GM23338 (cell line): ENCODE measurements at regions not wholly inside any gene's neighbourhood (a gene's known extent, or its start where the extent isn't known, plus 50 kb on each side); places are given as distances from the start of the nearest gene placed in this dataset.

ENCODE experiments used
- ATAC-seq: fragments of 200-7000 bp; cut with Tn5 transposase; 3 replicates; pipeline ENCODE4 v1.9.1; 2020
- DNase-seq: peaks from one replicate; pipeline ENCODE4 v3.0.0-alpha.2; 2015; ENCODE audit warnings: low spot score
- H2AFZ ChIP-seq: fragments of 200-600 bp; sonication (generic); 2 replicates; pipeline ENCODE4 v1.8.0; 2016; ENCODE audit warnings: antibody characterized with exemption, mild to moderate bottlenecking, moderate library complexity
- H3F3A ChIP-seq: fragments of 200-600 bp; sonication (generic); replicated peaks from 2 replicates; pipeline ENCODE4 v1.8.0; 2017; ENCODE audit warnings: antibody characterized with exemption, mixed run types, low read depth
- H3K27ac ChIP-seq: fragments of 200-600 bp; sonication (generic); 2 replicates; pipeline ENCODE4 v1.6.1; 2016; ENCODE audit warnings: low read depth
- H3K27me3 ChIP-seq: fragments of 200-600 bp; sonication (generic); 2 replicates; pipeline ENCODE4 v1.8.0; 2016; ENCODE audit warnings: mild to moderate bottlenecking, mixed run types, moderate library complexity; ENCODE audit not compliant: insufficient read depth
- H3K36me3 ChIP-seq: fragments of 200-600 bp; sonication (generic); 2 replicates; pipeline ENCODE4 v1.8.0; 2016; ENCODE audit warnings: mild to moderate bottlenecking; ENCODE audit not compliant: insufficient read depth
- H3K4me1 ChIP-seq: fragments of 200-600 bp; sonication (generic); 2 replicates; pipeline ENCODE4 v1.8.0; 2016; ENCODE audit warnings: mild to moderate bottlenecking, moderate library complexity; ENCODE audit not compliant: insufficient read depth
- H3K4me2 ChIP-seq: fragments of 200-600 bp; sonication (generic); 2 replicates; pipeline ENCODE4 v1.7.1; 2017; ENCODE audit warnings: mixed run types
- H3K4me3 ChIP-seq: fragments of 200-600 bp; sonication (generic); 2 replicates; pipeline ENCODE4 v1.6.1; 2016; ENCODE audit warnings: mixed run types
- H3K79me2 ChIP-seq: fragments of 200-600 bp; sonication (generic); replicated peaks from 2 replicates; pipeline ENCODE4 v1.8.0; 2017; ENCODE audit warnings: mild to moderate bottlenecking; ENCODE audit not compliant: insufficient read depth
- H3K9me2 ChIP-seq: fragments of 200-600 bp; sonication (generic); 2 replicates; pipeline ENCODE4 v1.8.0; 2017; ENCODE audit not compliant: insufficient read depth
- H4K20me1 ChIP-seq: fragments of 200-600 bp; sonication (generic); replicated peaks from 2 replicates; pipeline ENCODE4 v1.8.0; 2017; ENCODE audit warnings: mild to moderate bottlenecking; ENCODE audit not compliant: insufficient read depth
- H3K27ac Mint-ChIP-seq: 2 replicates; pipeline ENCODE4 v1.8.0; 2020; ENCODE audit warnings: inconsistent platforms, mild to moderate bottlenecking, moderate library complexity, mixed read lengths
- H3K27me3 Mint-ChIP-seq: 3 replicates; pipeline ENCODE4 v1.8.0; 2022; ENCODE audit warnings: low read depth, mild to moderate bottlenecking, moderate library complexity, mixed read lengths, inconsistent platforms; ENCODE audit not compliant: insufficient read depth, poor library complexity
- H3K36me3 Mint-ChIP-seq: 3 replicates; pipeline ENCODE4 v1.8.0; 2021; ENCODE audit warnings: low read depth, mild to moderate bottlenecking, inconsistent platforms, moderate library complexity, mixed read lengths
- H3K4me1 Mint-ChIP-seq: 3 replicates; pipeline ENCODE4 v1.8.0; 2020; ENCODE audit warnings: mild to moderate bottlenecking, inconsistent platforms, mixed read lengths
- H3K4me3 Mint-ChIP-seq: 3 replicates; pipeline ENCODE4 v1.8.0; 2021; ENCODE audit warnings: moderate library complexity, mild to moderate bottlenecking, inconsistent platforms, mixed read lengths
- H3K9me3 Mint-ChIP-seq: 3 replicates; pipeline ENCODE4 v1.8.0; 2020; ENCODE audit warnings: moderate library complexity, mild to moderate bottlenecking, inconsistent platforms, mixed read lengths
- CREB1 ChIP-seq: fragments of 250-450 bp; sonication (Bioruptor Pico); IDR thresholded peaks from 2 replicates; pipeline ENCODE4 v1.5.0; 2020; ENCODE audit warnings: low read depth, mild to moderate bottlenecking, moderate library complexity
- EZH2 ChIP-seq: fragments of 200-600 bp; sonication (generic); IDR thresholded peaks from one replicate; pipeline ENCODE4 v1.8.0; 2017; ENCODE audit warnings: antibody characterized with exemption, mild to moderate bottlenecking, low read depth; ENCODE audit not compliant: unreplicated experiment
- EZH2phosphoT487 ChIP-seq: fragments of 200-600 bp; sonication (generic); IDR thresholded peaks from one replicate; pipeline ENCODE4 v1.8.1; 2018; ENCODE audit warnings: antibody characterized with exemption; ENCODE audit not compliant: unreplicated experiment
- JUNB ChIP-seq: IDR thresholded peaks from one replicate; pipeline ENCODE4 v1.6.1; 2016; ENCODE audit warnings: antibody characterized with exemption; ENCODE audit not compliant: unreplicated experiment
- NANOG ChIP-seq: IDR thresholded peaks from 2 replicates; pipeline ENCODE4 v1.6.1; 2016; ENCODE audit warnings: antibody characterized with exemption, borderline replicate concordance
- POLR2AphosphoS5 ChIP-seq: IDR thresholded peaks from 2 replicates; pipeline ENCODE4 v1.6.1; 2016; ENCODE audit warnings: antibody characterized with exemption, low read depth
- STAT1 ChIP-seq: IDR thresholded peaks from one replicate; pipeline ENCODE4 v1.6.1; 2016; ENCODE audit warnings: antibody characterized with exemption; ENCODE audit not compliant: unreplicated experiment
- ZNF114 ChIP-seq: fragments of 250-450 bp; sonication (Bioruptor Pico); IDR thresholded peaks from 2 replicates; pipeline ENCODE4 v1.5.0; 2020; ENCODE audit warnings: mild to moderate bottlenecking, moderate library complexity
- ZNF331 ChIP-seq: fragments of 250-450 bp; sonication (Bioruptor Pico); IDR thresholded peaks from 2 replicates; pipeline ENCODE4 v1.5.0; 2020; ENCODE audit warnings: low read depth, mild to moderate bottlenecking, moderate library complexity
- TF ChIP-seq, protein P1 (sequence below): IDR thresholded peaks from 2 replicates; pipeline ENCODE4 v1.6.1; 2016; ENCODE audit warnings: antibody characterized with exemption
- TF ChIP-seq, protein P2 (sequence below): IDR thresholded peaks from one replicate; pipeline ENCODE4 v1.6.1; 2018; ENCODE audit warnings: antibody characterized with exemption; ENCODE audit not compliant: unreplicated experiment
- TF ChIP-seq, protein P3 (sequence below), 2 experiments: fragments of 200-600 bp in 1 of 2; sonication (generic) in 1 of 2; conservative IDR thresholded peaks; 2 replicates each; pipeline versions ENCODE4 v1.5.1 to v1.6.1; 2016 to 2017; ENCODE audit warnings: antibody characterized with exemption in 2 of 2, low read depth in 2 of 2, mild to moderate bottlenecking in 2 of 2, moderate library complexity in 1 of 2
- TF ChIP-seq, protein P4 (sequence below): fragments of 250-450 bp; sonication (Bioruptor Pico); IDR thresholded peaks from 2 replicates; pipeline ENCODE4 v1.5.0; 2020; ENCODE audit warnings: mild to moderate bottlenecking, moderate library complexity

DNA sequence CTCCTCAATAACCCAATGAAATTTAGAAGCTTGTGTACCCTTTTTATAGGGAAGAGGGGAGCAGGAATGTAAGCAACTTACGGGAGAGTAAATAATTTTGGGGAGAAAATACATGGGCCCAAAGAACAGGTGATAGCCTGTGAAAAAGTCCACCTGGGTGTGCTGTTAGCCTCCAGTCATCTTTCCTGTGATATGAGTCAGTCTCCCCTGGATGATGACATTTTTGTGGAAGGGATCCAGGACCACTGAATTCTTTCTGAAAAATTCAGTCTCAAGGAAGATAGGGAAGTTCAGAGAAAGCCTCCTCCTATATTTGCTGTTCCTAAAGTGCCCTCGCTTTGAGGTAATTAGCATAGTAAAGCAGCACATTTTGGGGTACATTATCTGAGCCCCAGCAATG lies 149.8 kb downstream of the SQOR start:
- peaks cover 4% of the 10 kb centered on the region for H3K27me3 Mint-ChIP-seq
- Histone ChIP-seq H3K9me2 (no peaks in the 10 kb centered on the region), H3F3A (no peaks in the 10 kb centered on the region), H4K20me1 (no peaks in the 10 kb centered on the region), H3K27me3 (no peaks in the 10 kb centered on the region), H3K4me3 (no peak overlapping the region), H3K27ac (no peak overlapping the region), H2AFZ (no peak overlapping the region), H3K4me2 (no peak overlapping the region), H3K4me1 (no peaks in the 10 kb centered on the region), H3K79me2 (no peaks in the 10 kb centered on the region), H3K36me3 (no peaks in the 10 kb centered on the region)
- H3K4me1 Mint-ChIP-seq, result peaks cover 25% of the 10 kb centered on the region
- peaks cover 92% of the 10 kb centered on the region for H3K9me3 Mint-ChIP-seq
- ATAC-seq (no peak), DNase-seq (no peak)
- no peak overlapping the region for H3K4me3 Mint-ChIP-seq
- peaks cover 3% of the 10 kb centered on the region; the same call in 1 of the 3 replicates for H3K36me3 Mint-ChIP-seq
- no peak overlapping the region for H3K27ac Mint-ChIP-seq
- TF ChIP-seq EZH2, result no peak
- TF ChIP-seq ZNF114 (CRISPR knock-in tag), result no peak
- TF ChIP-seq JUNB, result no peak
- no peak for TF ChIP-seq ZNF331 (CRISPR knock-in tag)
- TF ChIP-seq, protein P1, sequence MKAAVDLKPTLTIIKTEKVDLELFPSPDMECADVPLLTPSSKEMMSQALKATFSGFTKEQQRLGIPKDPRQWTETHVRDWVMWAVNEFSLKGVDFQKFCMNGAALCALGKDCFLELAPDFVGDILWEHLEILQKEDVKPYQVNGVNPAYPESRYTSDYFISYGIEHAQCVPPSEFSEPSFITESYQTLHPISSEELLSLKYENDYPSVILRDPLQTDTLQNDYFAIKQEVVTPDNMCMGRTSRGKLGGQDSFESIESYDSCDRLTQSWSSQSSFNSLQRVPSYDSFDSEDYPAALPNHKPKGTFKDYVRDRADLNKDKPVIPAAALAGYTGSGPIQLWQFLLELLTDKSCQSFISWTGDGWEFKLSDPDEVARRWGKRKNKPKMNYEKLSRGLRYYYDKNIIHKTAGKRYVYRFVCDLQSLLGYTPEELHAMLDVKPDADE, result no peak
- no peak for TF ChIP-seq POLR2AphosphoS5
- TF ChIP-seq, protein P2, sequence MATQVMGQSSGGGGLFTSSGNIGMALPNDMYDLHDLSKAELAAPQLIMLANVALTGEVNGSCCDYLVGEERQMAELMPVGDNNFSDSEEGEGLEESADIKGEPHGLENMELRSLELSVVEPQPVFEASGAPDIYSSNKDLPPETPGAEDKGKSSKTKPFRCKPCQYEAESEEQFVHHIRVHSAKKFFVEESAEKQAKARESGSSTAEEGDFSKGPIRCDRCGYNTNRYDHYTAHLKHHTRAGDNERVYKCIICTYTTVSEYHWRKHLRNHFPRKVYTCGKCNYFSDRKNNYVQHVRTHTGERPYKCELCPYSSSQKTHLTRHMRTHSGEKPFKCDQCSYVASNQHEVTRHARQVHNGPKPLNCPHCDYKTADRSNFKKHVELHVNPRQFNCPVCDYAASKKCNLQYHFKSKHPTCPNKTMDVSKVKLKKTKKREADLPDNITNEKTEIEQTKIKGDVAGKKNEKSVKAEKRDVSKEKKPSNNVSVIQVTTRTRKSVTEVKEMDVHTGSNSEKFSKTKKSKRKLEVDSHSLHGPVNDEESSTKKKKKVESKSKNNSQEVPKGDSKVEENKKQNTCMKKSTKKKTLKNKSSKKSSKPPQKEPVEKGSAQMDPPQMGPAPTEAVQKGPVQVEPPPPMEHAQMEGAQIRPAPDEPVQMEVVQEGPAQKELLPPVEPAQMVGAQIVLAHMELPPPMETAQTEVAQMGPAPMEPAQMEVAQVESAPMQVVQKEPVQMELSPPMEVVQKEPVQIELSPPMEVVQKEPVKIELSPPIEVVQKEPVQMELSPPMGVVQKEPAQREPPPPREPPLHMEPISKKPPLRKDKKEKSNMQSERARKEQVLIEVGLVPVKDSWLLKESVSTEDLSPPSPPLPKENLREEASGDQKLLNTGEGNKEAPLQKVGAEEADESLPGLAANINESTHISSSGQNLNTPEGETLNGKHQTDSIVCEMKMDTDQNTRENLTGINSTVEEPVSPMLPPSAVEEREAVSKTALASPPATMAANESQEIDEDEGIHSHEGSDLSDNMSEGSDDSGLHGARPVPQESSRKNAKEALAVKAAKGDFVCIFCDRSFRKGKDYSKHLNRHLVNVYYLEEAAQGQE, result no peak
- TF ChIP-seq NANOG, result no peak
- TF ChIP-seq, protein P3, sequence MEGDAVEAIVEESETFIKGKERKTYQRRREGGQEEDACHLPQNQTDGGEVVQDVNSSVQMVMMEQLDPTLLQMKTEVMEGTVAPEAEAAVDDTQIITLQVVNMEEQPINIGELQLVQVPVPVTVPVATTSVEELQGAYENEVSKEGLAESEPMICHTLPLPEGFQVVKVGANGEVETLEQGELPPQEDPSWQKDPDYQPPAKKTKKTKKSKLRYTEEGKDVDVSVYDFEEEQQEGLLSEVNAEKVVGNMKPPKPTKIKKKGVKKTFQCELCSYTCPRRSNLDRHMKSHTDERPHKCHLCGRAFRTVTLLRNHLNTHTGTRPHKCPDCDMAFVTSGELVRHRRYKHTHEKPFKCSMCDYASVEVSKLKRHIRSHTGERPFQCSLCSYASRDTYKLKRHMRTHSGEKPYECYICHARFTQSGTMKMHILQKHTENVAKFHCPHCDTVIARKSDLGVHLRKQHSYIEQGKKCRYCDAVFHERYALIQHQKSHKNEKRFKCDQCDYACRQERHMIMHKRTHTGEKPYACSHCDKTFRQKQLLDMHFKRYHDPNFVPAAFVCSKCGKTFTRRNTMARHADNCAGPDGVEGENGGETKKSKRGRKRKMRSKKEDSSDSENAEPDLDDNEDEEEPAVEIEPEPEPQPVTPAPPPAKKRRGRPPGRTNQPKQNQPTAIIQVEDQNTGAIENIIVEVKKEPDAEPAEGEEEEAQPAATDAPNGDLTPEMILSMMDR (conservative IDR thresholded peaks at IDR 0.05; ENCODE audit: low read depth in 2 of 2), result no peak
- TF ChIP-seq CREB1, result no peak
- TF ChIP-seq, protein P4, sequence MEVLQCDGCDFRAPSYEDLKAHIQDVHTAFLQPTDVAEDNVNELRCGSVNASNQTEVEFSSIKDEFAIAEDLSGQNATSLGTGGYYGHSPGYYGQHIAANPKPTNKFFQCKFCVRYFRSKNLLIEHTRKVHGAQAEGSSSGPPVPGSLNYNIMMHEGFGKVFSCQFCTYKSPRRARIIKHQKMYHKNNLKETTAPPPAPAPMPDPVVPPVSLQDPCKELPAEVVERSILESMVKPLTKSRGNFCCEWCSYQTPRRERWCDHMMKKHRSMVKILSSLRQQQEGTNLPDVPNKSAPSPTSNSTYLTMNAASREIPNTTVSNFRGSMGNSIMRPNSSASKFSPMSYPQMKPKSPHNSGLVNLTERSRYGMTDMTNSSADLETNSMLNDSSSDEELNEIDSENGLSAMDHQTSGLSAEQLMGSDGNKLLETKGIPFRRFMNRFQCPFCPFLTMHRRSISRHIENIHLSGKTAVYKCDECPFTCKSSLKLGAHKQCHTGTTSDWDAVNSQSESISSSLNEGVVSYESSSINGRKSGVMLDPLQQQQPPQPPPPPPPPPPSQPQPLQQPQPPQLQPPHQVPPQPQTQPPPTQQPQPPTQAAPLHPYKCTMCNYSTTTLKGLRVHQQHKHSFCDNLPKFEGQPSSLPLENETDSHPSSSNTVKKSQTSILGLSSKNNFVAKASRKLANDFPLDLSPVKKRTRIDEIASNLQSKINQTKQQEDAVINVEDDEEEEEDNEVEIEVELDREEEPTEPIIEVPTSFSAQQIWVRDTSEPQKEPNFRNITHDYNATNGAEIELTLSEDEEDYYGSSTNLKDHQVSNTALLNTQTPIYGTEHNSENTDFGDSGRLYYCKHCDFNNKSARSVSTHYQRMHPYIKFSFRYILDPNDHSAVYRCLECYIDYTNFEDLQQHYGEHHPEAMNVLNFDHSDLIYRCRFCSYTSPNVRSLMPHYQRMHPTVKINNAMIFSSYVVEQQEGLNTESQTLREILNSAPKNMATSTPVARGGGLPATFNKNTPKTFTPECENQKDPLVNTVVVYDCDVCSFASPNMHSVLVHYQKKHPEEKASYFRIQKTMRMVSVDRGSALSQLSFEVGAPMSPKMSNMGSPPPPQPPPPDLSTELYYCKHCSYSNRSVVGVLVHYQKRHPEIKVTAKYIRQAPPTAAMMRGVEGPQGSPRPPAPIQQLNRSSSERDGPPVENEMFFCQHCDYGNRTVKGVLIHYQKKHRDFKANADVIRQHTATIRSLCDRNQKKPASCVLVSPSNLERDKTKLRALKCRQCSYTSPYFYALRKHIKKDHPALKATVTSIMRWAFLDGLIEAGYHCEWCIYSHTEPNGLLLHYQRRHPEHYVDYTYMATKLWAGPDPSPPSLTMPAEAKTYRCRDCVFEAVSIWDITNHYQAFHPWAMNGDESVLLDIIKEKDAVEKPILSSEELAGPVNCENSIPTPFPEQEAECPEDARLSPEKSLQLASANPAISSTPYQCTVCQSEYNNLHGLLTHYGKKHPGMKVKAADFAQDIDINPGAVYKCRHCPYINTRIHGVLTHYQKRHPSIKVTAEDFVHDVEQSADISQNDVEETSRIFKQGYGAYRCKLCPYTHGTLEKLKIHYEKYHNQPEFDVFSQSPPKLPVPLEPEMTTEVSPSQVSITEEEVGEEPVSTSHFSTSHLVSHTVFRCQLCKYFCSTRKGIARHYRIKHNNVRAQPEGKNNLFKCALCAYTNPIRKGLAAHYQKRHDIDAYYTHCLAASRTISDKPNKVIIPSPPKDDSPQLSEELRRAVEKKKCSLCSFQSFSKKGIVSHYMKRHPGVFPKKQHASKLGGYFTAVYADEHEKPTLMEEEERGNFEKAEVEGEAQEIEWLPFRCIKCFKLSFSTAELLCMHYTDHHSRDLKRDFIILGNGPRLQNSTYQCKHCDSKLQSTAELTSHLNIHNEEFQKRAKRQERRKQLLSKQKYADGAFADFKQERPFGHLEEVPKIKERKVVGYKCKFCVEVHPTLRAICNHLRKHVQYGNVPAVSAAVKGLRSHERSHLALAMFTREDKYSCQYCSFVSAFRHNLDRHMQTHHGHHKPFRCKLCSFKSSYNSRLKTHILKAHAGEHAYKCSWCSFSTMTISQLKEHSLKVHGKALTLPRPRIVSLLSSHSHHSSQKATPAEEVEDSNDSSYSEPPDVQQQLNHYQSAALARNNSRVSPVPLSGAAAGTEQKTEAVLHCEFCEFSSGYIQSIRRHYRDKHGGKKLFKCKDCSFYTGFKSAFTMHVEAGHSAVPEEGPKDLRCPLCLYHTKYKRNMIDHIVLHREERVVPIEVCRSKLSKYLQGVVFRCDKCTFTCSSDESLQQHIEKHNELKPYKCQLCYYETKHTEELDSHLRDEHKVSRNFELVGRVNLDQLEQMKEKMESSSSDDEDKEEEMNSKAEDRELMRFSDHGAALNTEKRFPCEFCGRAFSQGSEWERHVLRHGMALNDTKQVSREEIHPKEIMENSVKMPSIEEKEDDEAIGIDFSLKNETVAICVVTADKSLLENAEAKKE (CRISPR knock-in tag), result no peak
- no peak for TF ChIP-seq STAT1
- TF ChIP-seq EZH2phosphoT487, result no peak
